ENCODE measurements at regions not wholly inside any gene's neighbourhood (a gene's known extent, or its start where the extent isn't known, plus 50 kb on each side); places are given as distances from the start of the nearest gene placed in this dataset.
A peak's percentile ranks its signal among the peaks of the same experiment; 100 is the strongest.

- TF ChIP-seq, protein P1, sequence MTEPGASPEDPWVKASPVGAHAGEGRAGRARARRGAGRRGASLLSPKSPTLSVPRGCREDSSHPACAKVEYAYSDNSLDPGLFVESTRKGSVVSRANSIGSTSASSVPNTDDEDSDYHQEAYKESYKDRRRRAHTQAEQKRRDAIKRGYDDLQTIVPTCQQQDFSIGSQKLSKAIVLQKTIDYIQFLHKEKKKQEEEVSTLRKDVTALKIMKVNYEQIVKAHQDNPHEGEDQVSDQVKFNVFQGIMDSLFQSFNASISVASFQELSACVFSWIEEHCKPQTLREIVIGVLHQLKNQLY (CRISPR knock-in tag; IDR thresholded peaks at IDR 0.05) = no peak
- TF ChIP-seq, protein P2, sequence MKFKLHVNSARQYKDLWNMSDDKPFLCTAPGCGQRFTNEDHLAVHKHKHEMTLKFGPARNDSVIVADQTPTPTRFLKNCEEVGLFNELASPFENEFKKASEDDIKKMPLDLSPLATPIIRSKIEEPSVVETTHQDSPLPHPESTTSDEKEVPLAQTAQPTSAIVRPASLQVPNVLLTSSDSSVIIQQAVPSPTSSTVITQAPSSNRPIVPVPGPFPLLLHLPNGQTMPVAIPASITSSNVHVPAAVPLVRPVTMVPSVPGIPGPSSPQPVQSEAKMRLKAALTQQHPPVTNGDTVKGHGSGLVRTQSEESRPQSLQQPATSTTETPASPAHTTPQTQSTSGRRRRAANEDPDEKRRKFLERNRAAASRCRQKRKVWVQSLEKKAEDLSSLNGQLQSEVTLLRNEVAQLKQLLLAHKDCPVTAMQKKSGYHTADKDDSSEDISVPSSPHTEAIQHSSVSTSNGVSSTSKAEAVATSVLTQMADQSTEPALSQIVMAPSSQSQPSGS (CRISPR knock-in tag; IDR thresholded peaks at IDR 0.05; ENCODE audit: borderline replicate concordance, low read depth) = no peak
Observed at GRCh38 chr6:85372915-85373270, 77.0 kb upstream of the NT5E start (continued).

DNA sequence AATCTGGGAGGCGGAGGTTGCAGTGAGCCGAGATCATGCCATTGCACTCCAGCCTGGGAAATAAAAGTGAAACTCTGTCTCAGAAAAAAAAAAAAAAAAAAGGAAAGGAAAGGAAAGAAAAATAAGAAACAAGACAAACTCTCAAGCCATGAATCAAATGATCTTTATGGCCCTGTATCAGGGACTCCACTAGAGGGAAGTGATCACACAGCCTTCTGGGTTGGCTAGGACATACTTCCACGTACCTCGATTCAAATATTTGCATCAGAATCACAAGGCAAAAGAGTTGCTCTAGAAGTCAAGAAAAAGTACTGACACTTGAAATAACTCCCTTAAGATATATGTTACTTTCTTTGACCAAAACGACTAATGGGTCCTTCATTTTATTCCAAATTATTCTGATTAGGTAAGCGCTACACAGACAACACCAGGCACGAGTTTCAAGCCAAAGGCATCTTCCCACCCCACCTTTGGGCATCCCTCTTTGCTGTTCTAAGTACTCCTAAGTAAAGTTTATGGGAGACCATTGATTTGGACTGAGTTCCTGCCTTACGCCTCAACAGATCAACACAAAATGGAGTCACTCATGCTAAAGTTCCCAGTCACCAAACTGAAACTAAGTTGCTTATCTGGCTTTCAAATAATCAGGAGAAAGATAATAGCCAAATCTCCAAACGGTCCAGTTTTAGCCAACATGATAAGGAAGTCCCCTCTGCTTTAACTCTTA, 77.5 kb upstream of the NT5E start:
- no peak for TF ChIP-seq FOXP1 (CRISPR knock-in tag; IDR thresholded peaks at IDR 0.05; ENCODE audit: borderline replicate concordance)
- TF ChIP-seq NFYB (CRISPR knock-in tag; conservative IDR thresholded peaks at IDR 0.05; ENCODE audit: low read depth) = no peak
- no peak for TF ChIP-seq ESRRA (CRISPR knock-in tag; IDR thresholded peaks at IDR 0.05; ENCODE audit: borderline replicate concordance)
- no peak for TF ChIP-seq NFATC4 (CRISPR knock-in tag; IDR thresholded peaks at IDR 0.05)
- TF ChIP-seq ELF4 (CRISPR knock-in tag; IDR thresholded peaks at IDR 0.05; ENCODE audit: low read depth) = no peak
- TF ChIP-seq ZNF396 (CRISPR knock-in tag; IDR thresholded peaks at IDR 0.05; ENCODE audit: borderline replicate concordance) = no peak
- no peak for TF ChIP-seq NR2C2 (CRISPR knock-in tag; IDR thresholded peaks at IDR 0.05)
- no peak for TF ChIP-seq ATF1 (CRISPR knock-in tag; IDR thresholded peaks at IDR 0.05)
- no peak for TF ChIP-seq ZNF423 (CRISPR knock-in tag; IDR thresholded peaks at IDR 0.05)
- TF ChIP-seq HMGA2 (CRISPR knock-in tag; IDR thresholded peaks at IDR 0.05) = no peak
- no peak overlapping the region for H3K4me3 Mint-ChIP-seq

DNA sequence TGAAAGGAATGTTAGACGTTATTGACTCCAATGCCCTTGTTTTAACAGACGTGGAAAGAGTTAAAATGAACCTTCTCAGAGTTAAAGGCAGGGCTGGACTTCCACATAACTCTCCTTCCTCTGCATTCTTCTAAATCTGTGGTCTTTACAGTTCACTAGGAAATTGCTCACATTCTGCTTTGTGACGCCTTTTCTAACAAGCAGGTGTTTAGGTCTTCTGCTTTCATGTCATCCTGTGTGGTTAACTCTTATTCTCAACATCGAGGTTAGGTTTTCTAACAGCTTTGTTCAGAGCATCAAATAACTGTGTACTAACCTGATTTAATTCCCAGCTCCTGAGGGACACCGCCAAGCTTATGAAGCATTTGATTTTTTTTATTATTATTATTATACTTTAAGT, 81.3 kb upstream of the NT5E start:
- ChIA-PET CTCF (no interaction called here), POLR2A (no interaction called here)
- DNase-seq (ENCODE audit: low spot score) (no peak), ATAC-seq (no peak)
- Mint-ChIP-seq H3K9me3 (no peaks in the 10 kb centered on the region; the same call in 1 of the 2 replicates), H3K36me3 (no peaks in the 10 kb centered on the region), H3K4me1 (no peaks in the 10 kb centered on the region), H3K27me3 (ENCODE audit: low read depth) (no peaks in the 10 kb centered on the region; the same call in 1 of the 2 replicates), H3K27ac (no peak overlapping the region), H3K4me3 (no peak overlapping the region)
- TF ChIP-seq TEAD4 (CRISPR knock-in tag; IDR thresholded peaks at IDR 0.05) (no peak), ZNF416 (CRISPR knock-in tag; IDR thresholded peaks at IDR 0.05) (no peak)

More for the DNA sequence above, 77.5 kb upstream of the NT5E start:
- Mint-ChIP-seq H3K4me1 (no peaks in the 10 kb centered on the region), H3K36me3 (peaks cover 8% of the 10 kb centered on the region), H3K9me3 (peaks cover 8% of the 10 kb centered on the region), H3K27me3 (ENCODE audit: low read depth) (peaks cover 6% of the 10 kb centered on the region), H3K27ac (no peak overlapping the region)
- ChIA-PET CTCF (interaction anchor here (0.7 to 1.6 kb wide), 5 partner anchors 18 to 156 kb away, joined by 3 to 7 read pairs (median 4); no protein-coding TSS in a partner anchor), POLR2A (no interaction called here)
- DNase-seq (ENCODE audit: low spot score) (no peak), ATAC-seq (peak; percentile 56; the same call in 1 of the 2 replicates)

GRCh38 chr6:85364344-85364743, 85.5 kb upstream of the NT5E start:
- no peaks in the 10 kb centered on the region for H3K4me1 Mint-ChIP-seq
- ChIA-PET CTCF (no interaction called here), POLR2A (no interaction called here)
- H3K4me3 Mint-ChIP-seq = no peak overlapping the region
- ATAC-seq = no peak
- DNase-seq (ENCODE audit: low spot score) = no peak
- H3K27me3 Mint-ChIP-seq (ENCODE audit: low read depth) = no peaks in the 10 kb centered on the region; the same call in 1 of the 2 replicates
- TF ChIP-seq FOXK1 (CRISPR knock-in tag; IDR thresholded peaks at IDR 0.05) (no peak), EMX1 (CRISPR knock-in tag; IDR thresholded peaks at IDR 0.05) (no peak), PRRX2 (CRISPR knock-in tag; IDR thresholded peaks at IDR 0.05) (no peak), CREB1 (CRISPR knock-in tag; IDR thresholded peaks at IDR 0.05) (no peak), ZNF219 (CRISPR knock-in tag; IDR thresholded peaks at IDR 0.05; ENCODE audit: borderline replicate concordance) (no peak), JAZF1 (CRISPR knock-in tag; IDR thresholded peaks at IDR 0.05) (no peak), SP1 (CRISPR knock-in tag; conservative IDR thresholded peaks at IDR 0.05) (no peak)
- TF ChIP-seq, protein P3, sequence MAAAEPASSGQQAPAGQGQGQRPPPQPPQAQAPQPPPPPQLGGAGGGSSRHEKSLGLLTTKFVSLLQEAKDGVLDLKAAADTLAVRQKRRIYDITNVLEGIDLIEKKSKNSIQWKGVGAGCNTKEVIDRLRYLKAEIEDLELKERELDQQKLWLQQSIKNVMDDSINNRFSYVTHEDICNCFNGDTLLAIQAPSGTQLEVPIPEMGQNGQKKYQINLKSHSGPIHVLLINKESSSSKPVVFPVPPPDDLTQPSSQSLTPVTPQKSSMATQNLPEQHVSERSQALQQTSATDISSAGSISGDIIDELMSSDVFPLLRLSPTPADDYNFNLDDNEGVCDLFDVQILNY (CRISPR knock-in tag; IDR thresholded peaks at IDR 0.05) = no peak
- no peaks in the 10 kb centered on the region for H3K36me3 Mint-ChIP-seq
- H3K27ac Mint-ChIP-seq = no peak overlapping the region
- no peaks in the 10 kb centered on the region for H3K9me3 Mint-ChIP-seq

Measured in WTC11 (cell line).